Effector CD8-positive, alpha-beta T cell (primary cell): ENCODE measurements at regions not wholly inside any gene's neighbourhood (a gene's known extent, or its start where the extent isn't known, plus 50 kb on each side); places are given as distances from the start of the nearest gene placed in this dataset.

ENCODE experiments used
- DNase-seq: peaks from one replicate; lab custom pipeline; 2025; lab: John Stamatoyannopoulos, UW

DNA sequence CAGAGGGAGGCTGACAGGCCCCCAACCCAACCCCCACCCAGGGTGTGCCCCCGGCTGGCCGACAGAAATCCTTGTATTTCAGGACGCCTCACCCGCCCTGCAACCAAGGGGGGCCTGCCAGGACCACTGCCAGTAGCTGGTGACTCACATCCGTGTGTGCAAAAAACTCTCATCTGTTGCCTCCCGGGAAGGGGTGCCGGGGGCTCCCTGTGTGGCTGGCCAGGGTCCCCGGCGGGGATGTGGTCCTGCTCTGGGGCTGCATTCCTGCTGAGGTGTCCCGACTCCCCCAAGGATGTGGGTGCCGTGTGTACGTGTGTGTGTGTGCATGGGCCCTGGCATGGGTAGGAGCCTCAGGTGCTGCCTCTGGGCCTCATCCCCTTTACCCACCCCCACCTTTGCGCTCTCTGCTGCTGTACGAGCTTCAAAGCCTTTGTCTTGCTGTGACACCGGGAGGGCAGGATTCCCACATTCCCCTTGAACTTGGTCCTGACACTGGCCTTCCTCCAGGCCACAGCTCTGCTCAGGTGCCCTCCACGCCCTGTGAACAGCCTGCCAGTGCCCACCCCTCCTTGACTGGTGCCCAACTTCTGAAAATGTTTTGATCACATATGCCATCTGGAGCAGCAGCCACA is 226.3 kb upstream of the HDAC4 start:
- DNase-seq: no peak

DNA sequence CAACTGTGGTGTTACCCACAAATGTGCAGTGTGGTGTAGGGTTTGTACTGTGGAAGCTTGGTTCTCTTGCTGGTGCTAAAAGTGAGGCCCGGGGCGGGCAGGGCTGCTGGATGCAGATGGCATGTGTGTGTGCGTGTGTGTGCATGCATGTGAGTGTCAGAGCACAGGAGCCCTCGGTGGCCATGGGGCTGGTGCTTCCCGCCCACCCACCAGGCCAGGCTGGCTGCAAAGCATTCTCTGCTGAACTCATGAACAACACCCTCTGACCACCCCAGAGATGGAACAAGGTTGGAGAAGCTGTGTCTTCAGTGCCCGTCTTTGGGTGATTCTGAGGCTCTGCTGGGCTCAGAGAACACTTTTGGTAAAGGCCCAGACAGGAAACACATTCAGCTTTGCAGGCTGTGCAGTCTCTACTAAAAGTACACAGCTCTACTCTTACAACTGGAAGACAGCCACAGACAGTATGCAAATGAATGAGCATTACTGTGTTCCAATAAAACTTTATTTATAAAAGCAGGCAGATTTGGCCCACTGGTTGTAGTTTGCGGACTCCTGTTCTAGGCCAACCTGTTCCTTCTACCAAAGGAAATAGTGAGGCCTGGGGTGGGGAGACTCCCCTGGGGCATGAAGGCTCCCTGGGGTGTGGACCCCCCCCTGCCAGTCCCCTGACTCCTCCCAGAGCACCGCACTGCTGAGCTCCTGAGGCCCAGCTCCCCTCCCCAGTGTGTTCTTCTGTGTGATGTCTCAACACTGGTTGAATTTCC is 225.3 kb upstream of the HDAC4 start:
- no peak for DNase-seq

DNA sequence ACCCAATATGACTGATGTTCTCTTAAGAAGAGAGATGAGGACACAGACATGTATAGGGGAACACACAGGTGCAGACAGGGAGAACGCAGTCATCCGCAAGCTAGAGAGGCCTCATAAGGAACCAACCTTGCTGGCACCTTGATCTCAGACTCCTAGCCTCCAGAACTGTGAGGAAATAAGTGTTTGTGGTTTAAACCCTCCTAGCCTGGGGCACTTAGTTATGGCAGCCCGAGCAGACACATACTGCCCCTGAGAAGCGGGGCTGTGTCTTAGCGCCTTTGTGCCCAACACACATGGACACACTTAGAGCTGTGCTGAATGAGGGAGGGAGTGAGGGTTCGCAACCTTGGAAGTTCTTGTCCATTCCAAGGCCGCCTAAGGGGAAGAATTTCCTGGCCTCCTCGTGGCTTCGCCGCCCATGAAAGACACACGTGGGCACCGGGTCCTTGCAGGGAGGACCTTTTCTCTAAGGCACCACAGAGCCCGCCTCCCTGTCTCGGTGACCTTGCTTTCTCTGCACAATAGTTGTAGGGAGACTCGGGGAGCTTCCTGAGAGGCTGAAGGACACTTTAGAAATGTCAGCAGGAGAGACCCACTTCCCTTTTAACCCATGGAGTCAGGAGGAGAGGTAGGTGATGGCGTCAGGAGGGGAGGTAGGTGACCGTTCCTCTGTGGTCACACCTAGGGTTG is 224.5 kb upstream of the HDAC4 start:
- no peak for DNase-seq

DNA sequence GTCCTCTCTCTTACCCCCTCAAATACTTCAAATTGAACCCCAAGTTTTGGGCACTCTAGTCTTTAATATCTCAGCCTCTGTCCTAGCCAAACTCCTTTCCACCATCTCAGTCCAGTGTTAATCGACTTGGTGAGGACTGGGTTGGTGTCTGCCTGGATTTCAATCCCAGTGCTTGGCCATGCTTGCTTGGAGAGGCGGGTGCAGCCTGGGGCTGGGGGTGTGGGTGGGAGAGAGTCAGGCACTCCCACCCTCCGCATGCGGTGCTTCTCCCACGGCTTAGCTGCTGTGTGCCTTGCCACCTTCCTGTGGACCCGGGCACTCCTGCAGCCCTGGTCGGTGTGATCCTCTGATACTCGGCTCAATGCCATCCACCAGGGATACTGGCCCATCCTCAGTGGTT is 220.8 kb upstream of the HDAC4 start:
- no peak for DNase-seq

DNA sequence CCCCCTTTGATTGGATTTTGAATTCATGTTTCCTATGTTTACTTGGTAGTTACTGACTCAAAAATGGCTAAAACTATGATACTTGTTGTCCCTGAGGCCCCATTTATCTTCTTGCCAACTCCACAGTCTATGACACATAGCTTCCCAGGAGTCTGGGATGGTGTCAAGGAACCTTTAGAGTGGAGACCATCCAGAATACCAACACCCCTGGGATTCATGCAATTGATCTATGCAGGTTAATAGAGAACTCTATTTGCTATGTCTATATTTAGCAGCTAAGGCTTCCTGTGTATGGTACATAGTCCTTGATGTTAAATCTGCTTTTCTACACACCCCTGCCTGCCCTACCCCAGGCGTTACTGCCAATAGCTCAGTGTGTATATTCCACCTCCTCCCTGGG is 218.5 kb upstream of the HDAC4 start:
- DNase-seq: no peak

DNA sequence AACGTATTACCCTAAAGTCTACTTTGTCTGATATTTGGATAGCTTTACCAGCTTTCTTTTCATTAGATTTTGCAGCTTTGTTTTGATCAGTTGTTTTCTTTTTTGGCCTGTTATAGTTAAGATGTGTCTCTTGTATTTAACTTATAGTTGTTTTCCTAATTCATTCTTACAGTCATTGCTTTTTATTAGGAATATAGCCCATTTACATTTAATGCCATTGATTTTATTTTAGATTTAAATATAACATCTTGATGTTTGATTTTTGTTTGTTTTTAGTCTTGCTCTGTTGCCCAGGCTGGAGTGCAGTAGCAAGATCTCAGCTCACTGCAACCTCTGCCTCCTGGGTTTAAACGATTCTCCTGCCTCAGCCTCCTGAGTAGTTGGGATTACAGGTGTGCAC is 215.9 kb upstream of the HDAC4 start:
- no peak for DNase-seq

DNA sequence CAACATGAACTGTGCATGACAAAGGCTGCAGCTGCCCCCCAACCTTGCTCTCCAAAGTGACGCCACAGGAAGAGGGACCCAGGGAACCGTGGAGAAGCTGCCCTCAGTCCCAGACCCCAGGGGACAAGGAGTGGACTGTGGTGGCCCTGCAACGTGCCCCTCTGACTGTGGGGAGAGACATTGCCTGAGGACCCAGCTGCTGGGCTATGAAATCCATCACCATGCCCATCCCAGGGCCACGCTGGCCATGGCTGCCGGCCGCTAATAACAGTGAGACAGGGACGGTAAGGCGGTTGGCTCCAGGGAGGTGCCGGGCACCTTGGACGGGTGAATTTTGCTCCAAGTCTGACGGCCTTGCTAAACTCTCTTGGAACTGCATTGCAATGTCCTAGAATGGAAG is 211.3 kb upstream of the HDAC4 start:
- DNase-seq: no peak

DNA sequence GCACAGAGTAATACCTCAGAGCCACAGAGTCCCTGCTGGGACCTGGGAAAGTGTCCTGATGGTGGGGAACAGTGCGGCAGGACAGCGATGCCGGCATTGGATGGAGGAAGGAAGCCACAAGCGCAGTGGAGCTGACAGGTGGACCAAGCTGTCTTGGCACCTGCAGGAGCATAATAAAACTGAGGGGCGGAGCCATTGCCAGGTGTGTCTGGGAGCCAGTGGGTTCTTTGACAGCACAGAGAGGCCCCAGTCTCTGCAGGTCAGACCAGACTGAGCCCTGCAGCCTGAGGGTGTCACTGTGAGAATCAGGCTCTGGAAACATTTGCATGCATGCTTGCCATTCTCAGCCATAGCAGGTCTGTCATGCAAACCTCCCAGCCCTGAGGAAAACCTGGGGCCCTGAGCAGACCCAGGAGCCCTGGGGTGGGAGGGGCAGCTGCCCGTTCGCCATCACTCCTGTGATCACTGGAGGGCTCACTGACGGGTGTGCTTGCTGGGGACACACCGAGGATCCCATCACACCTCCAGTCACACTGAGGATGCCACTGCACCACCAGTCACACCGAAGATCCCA is 210.5 kb upstream of the HDAC4 start:
- DNase-seq: no peak

DNA sequence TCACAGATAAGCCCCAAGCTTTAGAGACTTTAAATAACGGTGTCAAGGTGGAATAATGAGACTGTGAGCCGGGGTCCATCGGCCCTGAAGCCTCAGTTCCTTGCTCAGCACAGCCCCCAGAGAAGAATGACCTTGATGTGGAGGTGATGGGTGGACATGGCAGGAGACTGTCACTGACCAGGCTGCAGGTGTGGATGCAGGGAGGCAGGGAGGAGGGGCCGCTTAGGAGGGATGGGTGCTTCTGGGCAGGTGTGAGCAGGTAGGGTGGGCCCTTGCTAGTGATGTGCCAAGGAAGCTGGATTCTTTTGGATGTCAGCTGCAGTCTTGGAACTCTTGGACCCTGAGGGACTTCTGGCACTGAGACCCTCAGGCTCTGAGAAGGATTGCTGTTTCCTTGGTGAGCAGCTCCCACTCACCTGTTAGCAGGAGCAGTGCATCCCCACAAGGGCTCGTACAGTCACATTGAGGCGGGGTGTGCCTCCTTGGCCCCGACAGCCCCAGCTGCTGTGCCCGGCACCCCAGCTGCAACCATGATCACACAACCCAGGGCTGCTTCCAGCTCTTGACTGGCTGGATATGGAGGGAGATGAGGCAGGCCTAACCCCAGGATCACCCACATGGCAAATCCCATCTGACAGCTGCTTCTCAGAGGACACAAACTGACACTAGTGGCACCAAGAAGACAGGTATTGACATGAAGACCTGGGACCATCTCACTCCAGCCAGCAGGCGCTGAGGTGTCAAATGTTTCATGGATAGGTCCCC is 209.8 kb upstream of the HDAC4 start:
- no peak for DNase-seq

DNA sequence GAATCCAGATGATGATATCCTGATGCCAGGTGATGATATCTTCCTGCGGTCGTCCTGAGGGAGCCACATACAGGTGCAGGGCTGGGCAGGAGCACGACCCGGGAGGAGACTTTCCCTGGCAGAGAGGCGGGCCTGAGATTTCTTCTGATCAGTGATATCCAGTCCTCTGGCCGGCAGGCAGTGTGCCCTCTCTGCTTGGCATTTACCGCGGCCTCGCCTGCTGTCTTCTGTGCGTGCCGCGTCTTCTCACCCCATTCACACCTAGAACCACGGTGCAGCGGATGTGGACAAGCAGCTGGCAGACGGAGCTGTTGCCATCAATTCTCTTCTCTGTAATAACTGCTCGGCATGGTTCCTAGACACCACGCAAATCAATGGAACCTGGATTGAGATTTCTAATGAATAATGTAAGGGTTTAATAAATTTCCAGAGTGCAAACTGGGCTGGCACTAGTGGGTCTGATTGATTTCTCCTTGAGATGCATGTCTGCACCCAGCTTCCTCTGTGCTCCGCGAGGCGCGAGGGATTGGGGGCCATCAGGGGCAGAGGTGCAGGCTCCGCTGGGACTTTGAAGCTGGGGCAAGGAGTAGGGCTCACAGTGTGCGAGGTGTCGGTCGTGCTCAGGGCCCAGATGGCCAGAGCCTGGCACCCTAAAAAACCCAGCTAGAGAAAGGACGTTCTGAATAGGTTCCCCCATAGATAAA is 208.9 kb upstream of the HDAC4 start:
- DNase-seq: no peak

DNA sequence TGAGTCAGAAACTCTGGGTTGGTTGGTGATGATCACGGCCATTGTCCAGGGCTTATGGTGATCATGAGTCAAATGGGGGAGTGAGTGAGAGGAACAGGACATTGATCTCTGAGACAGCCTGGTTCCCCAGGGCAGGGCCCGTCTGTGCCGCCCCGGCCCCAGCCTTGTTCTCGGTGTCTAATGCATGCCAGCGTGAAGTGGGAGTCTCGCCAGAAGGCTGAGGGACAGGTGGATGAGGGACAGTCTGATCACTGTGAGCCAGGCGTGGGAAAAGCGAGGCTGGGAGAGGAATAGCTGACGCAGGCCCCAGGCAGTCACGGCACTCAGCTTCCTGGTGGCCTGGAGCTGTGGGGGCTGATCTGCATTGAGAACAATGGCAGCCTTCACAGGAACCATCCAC is 208.3 kb upstream of the HDAC4 start:
- no peak for DNase-seq

DNA sequence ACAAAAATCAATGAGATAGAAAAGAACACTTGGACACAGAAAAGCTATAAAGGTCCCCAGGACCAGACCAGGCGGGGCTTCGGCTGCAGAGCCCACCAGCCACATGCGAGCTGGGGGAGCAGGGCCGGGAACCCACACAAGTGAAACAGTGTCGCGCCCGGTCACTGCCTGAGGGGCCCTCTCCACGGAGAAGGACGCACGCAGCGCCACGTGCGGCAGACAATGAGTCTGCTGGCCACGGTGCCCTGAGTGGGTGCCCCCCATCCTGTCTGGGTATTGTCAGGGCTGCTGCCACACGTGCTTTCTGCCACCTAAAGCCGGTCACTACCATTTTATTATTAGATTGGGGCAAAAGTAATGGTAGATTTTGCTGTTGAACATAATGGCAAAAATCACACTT is 207.9 kb upstream of the HDAC4 start:
- DNase-seq: no peak

DNA sequence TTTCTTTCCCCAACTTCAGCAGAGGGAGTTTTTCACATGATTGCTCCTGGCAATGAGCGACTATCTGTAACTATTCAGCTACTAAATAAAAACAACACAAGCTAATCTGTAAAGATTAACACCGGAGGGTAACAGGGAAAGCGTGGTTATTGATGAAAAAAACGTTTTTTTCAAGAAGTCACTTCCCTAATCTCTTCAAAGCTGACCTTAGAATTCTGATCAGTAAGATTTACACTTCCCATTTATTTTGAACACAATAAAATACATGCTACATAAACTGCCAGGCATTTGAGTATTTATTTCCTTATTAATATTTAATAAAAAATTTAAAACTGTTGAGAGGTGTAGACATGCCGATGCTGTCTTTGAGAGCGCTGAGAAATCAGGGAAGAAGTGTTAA is 207.4 kb upstream of the HDAC4 start:
- DNase-seq: no peak

DNA sequence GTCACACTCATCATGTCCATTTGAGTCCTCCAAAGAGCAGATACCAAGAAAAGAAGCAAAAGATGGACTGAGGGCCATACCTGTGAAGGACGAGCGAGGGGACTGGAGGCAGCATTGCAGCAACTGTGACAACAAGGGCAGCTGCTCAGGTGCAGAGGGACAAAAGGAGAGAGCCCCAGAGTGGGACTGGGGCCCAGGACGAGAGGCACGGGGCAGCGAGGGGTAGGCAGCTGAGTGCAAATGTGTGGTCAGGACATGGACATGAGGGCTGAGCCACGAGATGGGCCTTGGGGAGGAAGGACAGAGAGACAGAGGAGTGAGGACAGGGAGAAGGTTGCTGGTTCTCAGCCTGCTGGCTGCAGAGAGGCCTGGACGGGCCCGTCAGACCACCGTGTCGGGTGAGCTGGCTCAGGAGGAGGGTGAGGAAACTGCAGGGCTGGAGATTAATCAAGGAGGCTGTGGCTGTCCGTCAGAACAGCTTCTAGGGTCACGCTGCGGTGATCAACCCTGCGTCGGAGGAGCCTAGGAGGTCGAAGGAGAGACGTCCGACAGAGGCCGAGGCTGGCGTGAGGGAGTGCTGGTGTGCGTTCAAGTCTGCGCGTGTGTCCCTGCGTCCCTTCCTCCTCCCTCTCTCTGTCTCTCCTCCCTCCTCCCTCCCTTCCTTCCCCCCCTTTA is 206.8 kb upstream of the HDAC4 start:
- DNase-seq: no peak

DNA sequence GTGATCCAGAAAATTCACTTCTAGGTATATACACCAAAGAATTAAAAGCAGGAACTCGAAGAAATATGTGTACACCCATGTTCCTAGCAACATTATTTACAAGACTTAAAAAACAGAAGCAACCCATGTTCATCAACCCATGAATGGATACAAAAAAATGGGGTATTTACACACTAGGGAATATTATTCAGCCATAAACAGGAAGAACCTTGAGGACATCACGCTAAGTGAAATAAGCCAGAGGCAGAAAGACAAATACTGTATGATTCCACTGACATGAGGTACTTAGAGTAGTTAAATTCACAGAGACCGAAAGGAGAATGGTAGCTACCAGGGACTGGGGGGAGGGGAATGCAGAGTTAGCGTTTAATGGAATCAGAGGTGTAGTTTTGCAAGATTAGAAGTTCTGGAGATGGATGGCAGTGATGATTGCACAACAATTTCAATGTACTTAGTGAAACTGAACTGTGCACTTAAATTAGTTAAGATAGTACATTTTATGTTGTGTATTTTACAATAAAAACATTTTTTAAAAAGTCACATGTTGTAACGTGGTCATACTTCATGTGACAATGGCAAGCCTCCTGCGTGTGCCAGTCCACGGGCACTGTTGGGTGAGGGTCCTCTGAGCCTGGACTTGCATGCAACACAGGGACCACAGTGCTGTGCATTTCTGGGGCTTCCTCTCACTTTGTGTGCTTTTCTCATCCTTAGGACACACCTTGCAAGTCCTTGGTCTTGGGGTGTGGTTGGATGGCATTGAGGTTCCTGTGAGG is 206.1 kb upstream of the HDAC4 start:
- DNase-seq: no peak

DNA sequence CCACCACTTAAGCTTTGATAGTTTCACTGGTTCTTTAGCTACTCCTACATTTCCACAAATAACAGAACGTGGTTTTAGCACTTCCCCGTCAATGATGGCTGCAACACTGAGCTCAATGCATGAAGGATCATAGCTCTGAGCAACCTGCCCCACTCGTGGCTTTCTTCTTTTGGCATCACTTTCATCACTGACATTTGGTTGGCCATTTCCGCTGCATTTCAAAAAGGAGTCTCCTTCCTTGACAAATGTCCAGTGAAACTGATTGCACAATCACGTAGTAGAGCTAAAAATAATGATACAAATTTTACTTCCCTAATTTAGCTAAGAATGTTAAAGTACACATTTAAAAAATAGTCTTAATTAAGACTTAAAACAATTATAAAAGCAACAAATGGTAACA is 205.2 kb upstream of the HDAC4 start:
- DNase-seq: no peak

DNA sequence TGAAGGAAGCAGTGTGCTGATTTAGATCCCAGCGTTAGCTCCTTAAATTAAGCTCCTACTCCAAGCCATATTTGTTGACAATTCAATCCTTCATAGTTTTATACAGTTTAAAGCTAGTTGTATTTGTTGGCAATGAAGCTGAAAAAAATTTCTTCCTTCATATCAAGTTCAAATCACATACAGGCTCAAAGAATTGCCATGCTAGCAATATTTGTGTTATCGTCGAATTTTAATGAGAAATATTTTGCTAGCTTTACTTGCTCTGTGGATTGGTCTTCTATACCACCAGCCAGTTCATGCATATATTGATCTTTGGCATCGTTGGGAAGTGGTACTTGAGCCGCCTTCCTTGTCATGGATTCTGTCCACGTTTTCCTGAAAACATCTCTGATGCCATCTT is 204.6 kb upstream of the HDAC4 start:
- no peak for DNase-seq

DNA sequence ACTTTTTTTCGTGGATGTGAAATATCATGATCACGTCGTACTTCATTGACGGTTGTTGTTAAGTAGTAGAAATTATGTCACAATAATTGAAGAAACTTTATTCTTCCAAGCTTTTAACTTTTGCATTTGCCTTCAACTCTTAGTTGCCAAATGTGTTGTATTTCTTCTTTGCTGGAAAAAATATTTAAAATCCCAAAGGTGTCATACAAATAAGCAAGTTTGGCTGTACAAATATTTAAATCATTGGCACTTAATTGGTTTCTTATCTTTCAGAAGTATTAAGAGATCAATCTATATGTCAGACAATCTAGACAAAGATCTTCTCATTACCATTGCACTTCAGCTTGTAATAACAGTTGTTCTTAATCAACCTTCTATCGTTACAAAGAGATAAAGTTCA is 204.0 kb upstream of the HDAC4 start:
- no peak for DNase-seq

DNA sequence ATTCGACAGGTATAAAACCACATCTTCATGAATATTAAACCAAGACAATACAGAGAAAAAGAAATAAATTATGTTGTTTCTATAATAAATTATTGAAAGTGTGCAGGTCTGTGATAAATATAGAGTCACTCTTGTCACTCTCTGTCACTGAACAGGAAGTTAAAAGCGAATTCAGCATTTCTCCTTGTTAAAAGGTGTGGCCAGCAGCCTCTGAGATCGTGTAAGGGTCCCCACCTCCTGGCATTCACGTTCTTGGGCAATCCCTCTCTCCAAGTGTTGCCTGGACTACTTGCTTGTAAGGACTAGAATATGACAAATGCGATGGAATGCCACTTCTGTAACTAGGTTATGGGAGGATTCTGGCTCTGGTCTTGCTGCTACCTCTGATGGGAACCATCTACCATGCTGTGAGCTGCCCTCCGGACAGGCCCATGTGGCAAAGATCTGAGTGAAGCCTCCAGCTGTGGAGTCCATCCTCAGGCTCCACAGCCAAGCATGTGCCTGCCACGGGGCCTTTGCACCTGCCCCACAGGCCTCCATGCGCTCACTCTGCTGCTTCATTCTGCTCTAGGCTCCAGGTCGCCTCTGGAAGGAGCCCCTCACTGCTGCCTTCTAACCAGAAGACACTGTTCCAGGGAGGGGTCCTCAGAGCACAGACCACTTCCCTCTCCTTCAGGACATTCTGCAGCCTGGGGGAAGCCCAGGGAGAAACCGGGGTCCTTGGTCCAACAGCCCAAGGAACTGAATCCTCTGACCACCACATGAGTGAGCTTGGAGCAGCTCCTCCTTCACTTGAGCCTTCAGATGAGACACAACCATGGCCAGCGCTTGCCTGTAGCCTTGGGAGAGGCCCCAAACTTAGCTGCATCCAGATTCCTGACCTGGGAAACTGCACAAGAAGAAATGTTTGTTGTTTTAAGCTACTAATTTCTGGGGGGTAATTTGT is 202.9 kb upstream of the HDAC4 start:
- DNase-seq: no peak
